ENCODE measurements at regions not wholly inside any gene's neighbourhood (a gene's known extent, or its start where the extent isn't known, plus 50 kb on each side); places are given as distances from the start of the nearest gene placed in this dataset.

GRCh38 chr12:42761601-42762350 lies 172.2 kb upstream of the PRICKLE1 start:
- H3K36me3 ChIP-seq = no peaks in the 10 kb centered on the region
- H3K27me3 ChIP-seq = no peaks in the 10 kb centered on the region
- H3K9me3 ChIP-seq = no peaks in the 10 kb centered on the region
- TF ChIP-seq, protein P1, sequence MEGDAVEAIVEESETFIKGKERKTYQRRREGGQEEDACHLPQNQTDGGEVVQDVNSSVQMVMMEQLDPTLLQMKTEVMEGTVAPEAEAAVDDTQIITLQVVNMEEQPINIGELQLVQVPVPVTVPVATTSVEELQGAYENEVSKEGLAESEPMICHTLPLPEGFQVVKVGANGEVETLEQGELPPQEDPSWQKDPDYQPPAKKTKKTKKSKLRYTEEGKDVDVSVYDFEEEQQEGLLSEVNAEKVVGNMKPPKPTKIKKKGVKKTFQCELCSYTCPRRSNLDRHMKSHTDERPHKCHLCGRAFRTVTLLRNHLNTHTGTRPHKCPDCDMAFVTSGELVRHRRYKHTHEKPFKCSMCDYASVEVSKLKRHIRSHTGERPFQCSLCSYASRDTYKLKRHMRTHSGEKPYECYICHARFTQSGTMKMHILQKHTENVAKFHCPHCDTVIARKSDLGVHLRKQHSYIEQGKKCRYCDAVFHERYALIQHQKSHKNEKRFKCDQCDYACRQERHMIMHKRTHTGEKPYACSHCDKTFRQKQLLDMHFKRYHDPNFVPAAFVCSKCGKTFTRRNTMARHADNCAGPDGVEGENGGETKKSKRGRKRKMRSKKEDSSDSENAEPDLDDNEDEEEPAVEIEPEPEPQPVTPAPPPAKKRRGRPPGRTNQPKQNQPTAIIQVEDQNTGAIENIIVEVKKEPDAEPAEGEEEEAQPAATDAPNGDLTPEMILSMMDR (IDR thresholded peaks at IDR 0.05) = no peak
- no peak overlapping the region for H3K27ac ChIP-seq
- H3K4me3 ChIP-seq = no peak overlapping the region
- peaks cover 0 to 7% of the 10 kb centered on the region in 2 donors for H3K4me1 ChIP-seq
- no peak for DNase-seq (ENCODE audit: low spot score)

- no peaks in the 10 kb centered on the region for H3K9me3 ChIP-seq
- H3K27me3 ChIP-seq = no peaks in the 10 kb centered on the region
- H3K4me3 ChIP-seq = no peak overlapping the region
- peaks cover 0 to 7% of the 10 kb centered on the region in 2 donors for H3K4me1 ChIP-seq
- TF ChIP-seq, protein P1 (IDR thresholded peaks at IDR 0.05) = no peak
- DNase-seq (ENCODE audit: low spot score) = no peak
- H3K27ac ChIP-seq = no peak overlapping the region
- H3K36me3 ChIP-seq = no peaks in the 10 kb centered on the region
Observed at GRCh38 chr12:42761086-42761485, 171.5 kb upstream of the PRICKLE1 start.

GRCh38 chr12:42760550-42760949 lies 171.0 kb upstream of the PRICKLE1 start:
- Histone ChIP-seq H3K27ac (no peak overlapping the region), H3K36me3 (no peaks in the 10 kb centered on the region), H3K27me3 (no peaks in the 10 kb centered on the region), H3K4me1 (peaks cover 0 to 7% of the 10 kb centered on the region in 2 donors), H3K9me3 (no peaks in the 10 kb centered on the region), H3K4me3 (no peak overlapping the region)
- TF ChIP-seq, protein P1 (IDR thresholded peaks at IDR 0.05) = no peak
- no peak for DNase-seq (ENCODE audit: low spot score)

- TF ChIP-seq, protein P1 (IDR thresholded peaks at IDR 0.05) = no peak
- H3K9me3 ChIP-seq = no peaks in the 10 kb centered on the region
- no peak overlapping the region for H3K4me3 ChIP-seq
- H3K27ac ChIP-seq = peak overlapping the region in 1 of 2 donors; percentile 5
- no peaks in the 10 kb centered on the region for H3K27me3 ChIP-seq
- peaks cover 0 to 7% of the 10 kb centered on the region in 2 donors for H3K4me1 ChIP-seq
- peak; percentile 84 for DNase-seq (ENCODE audit: low spot score)
- H3K36me3 ChIP-seq = no peaks in the 10 kb centered on the region
Observed at GRCh38 chr12:42759622-42760273, 170.2 kb upstream of the PRICKLE1 start.

GRCh38 chr12:42758806-42759205 lies 169.3 kb upstream of the PRICKLE1 start:
- H3K27ac ChIP-seq = no peak overlapping the region
- no peak overlapping the region for H3K4me3 ChIP-seq
- no peaks in the 10 kb centered on the region for H3K27me3 ChIP-seq
- no peaks in the 10 kb centered on the region for H3K9me3 ChIP-seq
- H3K36me3 ChIP-seq = no peaks in the 10 kb centered on the region
- TF ChIP-seq, protein P1 (IDR thresholded peaks at IDR 0.05) = no peak
- peaks cover 0 to 7% of the 10 kb centered on the region in 2 donors for H3K4me1 ChIP-seq
- no peak for DNase-seq (ENCODE audit: low spot score)
